Activated CD8-positive, alpha-beta memory T cell treated with anti-CD3 and anti-CD28 coated beads, Interleukin-2, amount 50 U/mL, for 4 hours (primary cell): ENCODE measurements at regions not wholly inside any gene's neighbourhood (a gene's known extent, or its start where the extent isn't known, plus 50 kb on each side); places are given as distances from the start of the nearest gene placed in this dataset.
"Not testable (repeated sequence)": the region's sequence is repeated elsewhere in the genome, so short reads cannot be mapped to it uniquely, and the experiment has no call there.

ENCODE experiments used
- DNase-seq: peaks from one replicate; pipeline ENCODE4 v3.0.0-alpha.2; 2020

DNA sequence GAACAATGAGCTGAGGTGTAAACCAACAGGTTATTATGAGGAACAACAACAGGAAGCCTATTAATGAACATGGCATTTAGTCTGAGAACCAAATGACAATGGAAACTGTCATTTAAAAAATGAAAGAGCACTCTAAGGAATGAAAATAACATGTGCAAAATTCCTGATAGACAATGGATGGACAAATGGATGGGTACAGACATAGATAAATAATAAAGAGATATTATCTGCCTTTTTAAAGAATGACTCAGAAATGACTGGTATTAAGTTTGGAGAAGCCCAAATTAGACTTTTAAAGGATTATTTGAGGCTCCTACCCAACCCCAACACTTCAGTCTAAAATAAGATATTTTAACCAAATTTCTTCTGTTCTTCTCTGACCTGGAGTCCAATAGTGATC, 650.5 kb upstream of the ZNF385D start:
- no peak for DNase-seq

DNA sequence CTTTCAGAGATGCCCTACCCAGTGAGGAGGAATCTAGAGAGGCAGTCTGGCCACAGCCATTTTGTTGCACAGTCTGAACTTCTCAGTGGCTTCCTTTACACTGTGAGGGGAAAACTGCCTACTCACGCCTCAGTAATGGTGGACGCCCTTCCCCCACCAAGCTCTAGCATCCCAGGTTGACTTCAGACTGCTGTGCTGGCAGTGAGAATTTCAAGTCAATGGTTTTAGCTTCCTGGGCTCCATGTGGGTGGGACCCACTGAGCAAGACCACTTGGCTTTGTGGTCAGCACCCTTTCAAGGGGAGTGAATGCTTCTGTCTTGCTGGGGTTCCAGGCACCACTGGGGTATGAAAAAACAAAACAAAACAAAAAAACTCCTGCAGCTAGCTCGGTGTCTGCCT, 663.2 kb upstream of the ZNF385D start:
- no peak for DNase-seq

- not testable (repeated sequence) for DNase-seq
Observed at GRCh38 chr3:22416838-22417446, 665.9 kb upstream of the ZNF385D start.

DNA sequence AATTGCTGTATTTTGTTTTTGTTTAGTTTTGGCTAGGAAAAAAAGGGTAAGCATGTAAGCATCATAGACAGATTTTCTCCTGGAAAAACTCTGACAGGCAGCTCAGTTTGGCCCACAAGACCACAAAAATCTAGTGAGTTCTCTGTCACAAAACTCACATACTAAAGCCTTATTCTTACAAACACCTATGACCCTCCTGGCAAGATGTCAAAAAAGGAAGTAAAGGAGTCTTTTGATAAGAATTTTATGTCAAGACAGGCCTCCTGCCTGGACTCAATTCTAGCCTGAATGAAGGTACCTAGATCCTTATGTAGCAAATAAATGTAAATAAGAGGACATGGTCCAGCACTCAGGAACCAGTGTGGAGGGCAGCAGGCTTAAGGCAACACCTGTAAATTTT, 668.3 kb upstream of the ZNF385D start:
- DNase-seq = no peak

- DNase-seq = no peak
Observed at GRCh38 chr3:22421589-22421988, 670.6 kb upstream of the ZNF385D start.

DNA sequence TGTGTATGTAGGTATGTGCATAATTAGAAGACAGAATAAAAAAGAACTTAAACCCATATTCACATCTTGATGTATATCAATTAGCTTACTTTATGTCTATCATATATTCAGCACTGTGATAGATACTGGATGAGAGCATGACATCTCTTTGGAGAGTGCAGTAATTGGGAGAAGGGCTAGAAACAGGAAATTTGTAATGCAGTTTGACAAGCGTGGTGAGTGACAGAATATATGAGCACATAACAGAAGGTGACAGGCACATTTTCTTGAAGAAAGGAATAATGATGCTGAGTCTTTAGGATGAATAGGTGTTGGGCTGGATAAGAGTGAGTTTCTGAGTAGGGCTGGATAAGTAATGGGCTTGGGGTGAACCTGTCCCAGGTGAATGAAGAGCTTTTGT, 680.3 kb upstream of the ZNF385D start:
- no peak for DNase-seq

- DNase-seq = no peak
Observed at GRCh38 chr3:22439626-22440025, 688.6 kb upstream of the ZNF385D start.

DNA sequence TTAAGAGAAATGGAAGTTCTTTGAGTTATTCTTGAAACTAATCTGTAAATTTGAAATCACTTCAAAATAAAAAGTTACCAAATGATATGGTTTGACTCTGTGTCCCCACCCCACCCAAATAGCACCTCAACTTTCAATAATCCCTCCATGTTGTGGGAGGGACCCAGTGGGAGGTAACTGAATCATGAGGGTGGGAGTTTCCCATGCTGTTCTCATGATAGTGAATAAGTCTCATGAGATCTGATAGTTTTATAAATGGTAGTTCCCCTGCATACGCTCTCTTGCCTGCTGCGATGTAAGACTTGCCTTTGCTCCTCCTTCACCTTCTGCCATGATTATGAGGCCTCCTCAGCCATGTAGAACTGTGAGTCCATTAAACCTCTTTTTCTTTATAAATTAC, 690.7 kb upstream of the ZNF385D start:
- DNase-seq = no peak

DNA sequence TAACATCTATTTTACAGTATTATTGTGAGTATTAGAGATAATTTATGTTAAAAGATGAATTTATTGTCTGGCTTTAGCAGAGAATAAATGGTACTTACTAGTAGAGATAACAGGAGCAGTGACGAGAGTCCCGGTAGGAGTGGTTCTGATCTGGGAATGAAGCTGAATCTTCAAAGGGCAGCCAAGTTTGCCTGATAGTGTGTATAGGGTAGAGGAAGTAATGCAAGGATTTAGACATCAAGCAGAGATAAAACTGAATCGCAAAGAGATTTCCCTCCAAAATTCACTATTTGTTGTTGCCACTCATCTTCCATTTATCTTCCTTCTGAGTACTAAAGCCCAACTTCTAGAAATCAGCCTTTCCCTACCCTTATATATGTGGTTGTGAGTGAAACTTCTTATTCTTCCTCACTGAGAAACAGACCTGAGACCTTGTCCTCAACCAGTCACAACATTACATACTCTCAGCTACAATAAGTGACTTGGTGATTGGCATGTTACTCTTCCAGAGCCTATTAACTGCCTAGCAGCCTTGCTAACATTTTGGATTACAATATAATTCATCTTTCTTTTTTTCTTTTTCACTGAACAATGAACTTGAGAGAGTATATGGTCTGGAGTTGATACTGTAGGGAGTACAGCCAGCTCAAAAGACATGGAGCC, 692.7 kb upstream of the ZNF385D start:
- DNase-seq = no peak

DNA sequence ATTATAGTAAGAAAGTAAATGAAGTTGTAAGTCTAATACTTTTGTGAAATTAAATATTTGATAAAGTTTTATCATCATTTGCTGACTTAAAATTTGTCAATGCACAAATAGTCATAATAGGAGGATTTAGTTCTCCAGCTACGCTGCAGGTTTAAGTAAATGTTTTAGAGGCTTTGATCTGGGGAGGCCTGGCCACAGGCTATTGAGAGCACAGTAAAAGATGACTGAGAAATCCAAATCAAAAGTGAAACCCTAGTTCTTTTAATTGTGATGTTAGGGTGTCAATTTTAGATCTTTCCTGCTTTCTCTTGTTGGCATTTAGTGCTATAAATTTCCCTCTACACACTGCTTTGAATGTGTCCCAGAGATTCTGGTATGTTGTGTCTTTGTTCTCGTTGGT, 694.3 kb upstream of the ZNF385D start:
- DNase-seq = not testable (repeated sequence)

DNA sequence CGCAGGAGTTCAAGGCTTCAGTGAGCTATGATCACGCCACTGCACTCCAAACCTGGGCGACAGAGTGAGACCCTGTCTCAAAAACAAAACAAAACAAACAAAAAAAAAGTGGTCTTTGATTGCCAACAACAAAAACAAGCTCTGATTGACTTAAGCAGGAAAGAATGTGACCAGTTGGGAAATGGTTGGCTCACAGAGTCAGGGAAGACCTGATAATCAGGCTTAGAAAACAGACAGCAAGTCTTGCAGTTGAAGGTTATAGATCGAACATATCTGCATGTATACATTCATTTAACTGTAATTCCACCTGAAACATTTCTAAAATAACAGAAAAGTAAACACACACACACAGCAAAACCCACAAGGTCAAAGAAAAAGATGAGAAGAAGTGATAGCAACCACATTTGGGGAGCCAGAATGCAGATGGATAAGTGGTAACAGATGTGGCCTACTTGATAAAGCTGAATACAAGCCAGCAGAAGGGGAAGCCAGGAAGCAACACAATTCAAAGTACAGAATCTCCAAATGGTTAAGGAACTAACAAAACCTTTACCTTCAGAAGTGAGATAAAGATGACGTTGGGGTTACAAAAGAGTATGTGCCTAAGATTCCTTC, 699.9 kb upstream of the ZNF385D start:
- DNase-seq = no peak

GRCh38 chr3:22451501-22451900, 700.5 kb upstream of the ZNF385D start:
- no peak for DNase-seq

- DNase-seq = no peak
Observed at GRCh38 chr3:22453906-22454535, 703.0 kb upstream of the ZNF385D start.

DNA sequence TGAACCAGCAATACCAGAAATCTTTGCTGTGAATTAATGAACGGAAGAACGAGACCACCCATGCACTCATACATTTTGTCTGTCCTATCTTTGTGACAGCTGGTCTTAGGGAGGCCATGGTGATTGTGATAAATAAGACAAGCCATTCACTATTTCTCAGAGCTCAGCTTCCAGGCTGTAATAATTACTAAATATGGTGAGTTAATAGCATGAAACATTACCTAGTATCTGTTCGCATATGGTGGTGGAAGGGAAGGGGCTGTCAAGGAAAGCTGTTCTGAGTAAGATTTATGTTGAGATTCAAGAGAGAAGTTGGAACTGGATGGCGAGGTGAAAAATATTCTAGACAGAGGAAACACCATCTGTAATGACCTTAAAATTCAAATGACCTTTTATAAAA, 719.0 kb upstream of the ZNF385D start:
- no peak for DNase-seq

GRCh38 chr3:22471557-22471956, 720.5 kb upstream of the ZNF385D start:
- DNase-seq = no peak

DNA sequence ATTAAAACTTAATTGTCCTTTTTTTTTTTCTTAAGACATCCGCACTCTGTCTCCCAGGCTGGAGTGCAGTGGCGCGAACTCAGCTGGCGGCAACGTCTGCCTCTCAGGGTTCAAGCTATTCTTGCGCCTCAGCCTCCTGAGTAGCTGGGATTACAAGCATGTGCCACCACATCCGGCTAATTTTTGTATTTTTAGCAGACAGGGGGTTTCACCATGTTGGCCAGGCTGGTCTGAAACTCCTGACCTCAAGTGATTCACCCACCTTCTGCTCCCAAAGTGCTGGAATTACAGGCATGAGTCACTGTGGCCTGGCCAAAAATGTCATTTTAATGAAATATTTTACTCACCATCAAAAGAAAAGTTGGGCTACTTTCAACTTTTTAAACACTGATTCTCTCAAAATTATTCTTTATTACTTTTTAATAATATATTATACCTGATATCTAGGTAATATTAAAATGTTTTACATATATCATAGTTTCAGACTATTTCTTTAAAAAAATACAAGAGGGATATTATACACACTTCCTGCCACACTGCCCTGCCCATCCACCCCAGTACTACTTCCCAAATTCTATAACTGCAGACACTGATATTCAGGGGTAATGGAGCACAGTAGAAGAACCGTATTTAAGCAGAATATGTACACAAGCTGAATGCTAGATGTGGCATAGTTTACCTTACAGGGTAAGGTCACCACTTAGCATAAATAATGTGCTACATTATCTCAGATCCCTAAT, 723.9 kb upstream of the ZNF385D start:
- DNase-seq = no peak

DNA sequence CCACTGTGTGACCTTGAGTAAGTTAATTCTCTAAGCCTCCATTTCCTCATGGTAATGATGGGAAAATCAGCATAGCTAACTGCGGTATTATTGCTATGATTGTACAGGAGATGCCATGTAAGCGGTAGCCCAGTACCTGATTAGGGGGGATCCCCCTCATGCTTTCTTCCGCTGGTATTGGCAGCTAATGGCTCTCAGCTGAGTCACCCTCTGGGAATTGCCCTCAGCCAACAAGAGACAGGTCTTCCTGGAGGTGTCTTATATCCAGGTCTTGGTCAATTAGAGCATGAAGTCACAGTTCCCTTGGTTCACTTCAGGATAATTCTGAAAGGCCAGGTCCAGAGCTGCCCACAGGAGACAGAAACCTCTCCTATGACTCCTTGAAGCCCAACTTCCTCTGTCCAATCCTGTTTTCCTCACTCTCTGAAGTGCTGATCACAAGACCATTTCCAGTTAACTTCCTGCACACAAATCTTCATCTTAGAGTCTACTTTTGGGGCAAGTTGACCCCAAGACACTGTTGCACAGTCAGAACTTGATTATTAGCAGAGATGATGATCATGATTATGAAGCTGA, 724.7 kb upstream of the ZNF385D start:
- DNase-seq = no peak

GRCh38 chr3:22476976-22477375, 726.0 kb upstream of the ZNF385D start:
- no peak for DNase-seq

DNA sequence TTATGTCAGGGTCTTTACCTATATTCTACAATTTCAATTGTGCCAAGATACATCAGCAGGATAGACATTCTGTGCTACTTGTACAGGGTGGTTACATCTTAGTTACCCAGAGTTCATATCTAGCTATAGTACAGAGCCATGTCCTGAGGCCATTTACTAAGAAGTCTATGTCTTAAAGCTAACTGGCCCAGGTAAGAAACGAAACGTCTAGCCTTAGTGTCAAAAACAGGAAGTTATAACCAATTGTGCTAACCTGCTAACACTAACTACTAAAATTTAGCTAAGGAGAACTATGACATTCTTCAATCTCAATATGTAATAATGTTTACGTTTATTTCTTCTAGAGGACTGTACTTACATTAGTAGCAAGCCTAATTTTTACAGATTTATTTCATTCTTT, 717.2 kb upstream of the UBE2E2 start:
- DNase-seq = no peak

- DNase-seq = no peak
Observed at GRCh38 chr3:22490747-22491146, 712.4 kb upstream of the UBE2E2 start.

- no peak for DNase-seq
Observed at GRCh38 chr3:22491344-22491743, 711.8 kb upstream of the UBE2E2 start.

- no peak for DNase-seq
Observed at GRCh38 chr3:22492342-22492741, 710.8 kb upstream of the UBE2E2 start.

- no peak for DNase-seq
Observed at GRCh38 chr3:22495241-22495640, 707.9 kb upstream of the UBE2E2 start.
